ENCODE measurements at regions not wholly inside any gene's neighbourhood (a gene's known extent, or its start where the extent isn't known, plus 50 kb on each side); places are given as distances from the start of the nearest gene placed in this dataset.

- no peak for DNase-seq (ENCODE audit: low spot score)
- TF ChIP-seq EZH2phosphoT487 (IDR thresholded peaks at IDR 0.05) = no peak
- no peak for TF ChIP-seq EZH2 (IDR thresholded peaks at IDR 0.05)
- TF ChIP-seq CTCF (IDR thresholded peaks at IDR 0.05) = no peak
- no peaks in the 10 kb centered on the region for H4K20me1 ChIP-seq (ENCODE audit: low read depth)
- peaks cover 14% of the 10 kb centered on the region for H3K27me3 Mint-ChIP-seq (ENCODE audit: insufficient read depth, low read depth)
- H3K36me3 Mint-ChIP-seq = peaks cover 2% of the 10 kb centered on the region
- H3K9me3 ChIP-seq (ENCODE audit: low read depth) = peaks cover 6% of the 10 kb centered on the region
- H3K4me1 ChIP-seq = no peaks in the 10 kb centered on the region
- H3K27ac ChIP-seq = no peak overlapping the region
- no peak overlapping the region for H3K4me3 ChIP-seq
- H2AFZ ChIP-seq (replicated peaks) = no peak overlapping the region
- H3K9me3 Mint-ChIP-seq = peaks cover 30% of the 10 kb centered on the region
- no peak overlapping the region for H3K27ac Mint-ChIP-seq
- H3K79me2 ChIP-seq (ENCODE audit: low read depth) = no peaks in the 10 kb centered on the region
- peaks cover 7% of the 10 kb centered on the region for H3K4me1 Mint-ChIP-seq
- H3K4me3 Mint-ChIP-seq = no peak overlapping the region
- no peak overlapping the region for H3K4me2 ChIP-seq
- H3K36me3 ChIP-seq = no peaks in the 10 kb centered on the region
- no peaks in the 10 kb centered on the region for H3K27me3 ChIP-seq
- no peak overlapping the region for H3K9ac ChIP-seq
- no peaks in the 10 kb centered on the region for H3F3A ChIP-seq (ENCODE audit: low read depth)
Observed at GRCh38 chr20:60091861-60092260, 133.6 kb downstream of the CDH26 start.

GRCh38 chr20:60092729-60093128 is 134.5 kb downstream of the CDH26 start:
- no peaks in the 10 kb centered on the region for H4K20me1 ChIP-seq (ENCODE audit: low read depth)
- DNase-seq (ENCODE audit: low spot score) = no peak
- H3K4me3 ChIP-seq = no peak overlapping the region
- peaks cover 6% of the 10 kb centered on the region for H3K9me3 ChIP-seq (ENCODE audit: low read depth)
- H3K79me2 ChIP-seq (ENCODE audit: low read depth) = no peaks in the 10 kb centered on the region
- peaks cover 7% of the 10 kb centered on the region for H3K4me1 Mint-ChIP-seq
- no peak overlapping the region for H3K4me3 Mint-ChIP-seq
- no peaks in the 10 kb centered on the region for H3K4me1 ChIP-seq
- H3K4me2 ChIP-seq = no peak overlapping the region
- H3K9me3 Mint-ChIP-seq = peaks cover 31% of the 10 kb centered on the region
- no peak overlapping the region for H2AFZ ChIP-seq (replicated peaks)
- no peaks in the 10 kb centered on the region for H3K36me3 ChIP-seq
- no peak overlapping the region for H3K9ac ChIP-seq
- H3K27me3 ChIP-seq = no peaks in the 10 kb centered on the region
- TF ChIP-seq CTCF (IDR thresholded peaks at IDR 0.05) = no peak
- no peak for TF ChIP-seq EZH2 (IDR thresholded peaks at IDR 0.05)
- no peak for TF ChIP-seq EZH2phosphoT487 (IDR thresholded peaks at IDR 0.05)
- no peak overlapping the region for H3K27ac Mint-ChIP-seq
- H3K36me3 Mint-ChIP-seq = peaks cover 2% of the 10 kb centered on the region
- no peak overlapping the region for H3K27ac ChIP-seq
- H3F3A ChIP-seq (ENCODE audit: low read depth) = no peaks in the 10 kb centered on the region
- peaks cover 12% of the 10 kb centered on the region for H3K27me3 Mint-ChIP-seq (ENCODE audit: insufficient read depth, low read depth)

DNA sequence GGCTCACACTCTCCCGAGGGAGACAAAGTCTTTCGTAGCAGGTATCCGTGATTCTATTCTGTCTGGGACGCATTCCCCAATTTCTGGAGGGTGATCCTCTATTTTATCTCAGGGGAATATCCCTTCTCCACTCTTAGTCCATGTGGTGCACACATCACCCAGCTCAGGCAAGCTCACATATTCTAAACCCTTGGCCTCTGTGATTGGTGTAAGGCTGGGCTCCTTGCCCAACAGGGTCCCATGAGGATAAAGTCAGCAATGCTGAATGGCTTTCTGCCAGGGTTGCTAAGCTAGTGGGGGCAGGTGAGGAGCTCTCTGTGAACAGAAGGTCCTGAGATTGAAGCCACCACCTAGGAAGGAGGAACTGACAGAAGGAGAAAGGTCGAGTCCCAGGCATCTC is 137.2 kb downstream of the CDH26 start:
- Histone ChIP-seq H3K27ac (no peak overlapping the region), H3K79me2 (ENCODE audit: low read depth) (no peaks in the 10 kb centered on the region), H3K4me2 (no peak overlapping the region), H2AFZ (replicated peaks) (no peak overlapping the region), H3K4me3 (no peak overlapping the region), H3K9me3 (ENCODE audit: low read depth) (peaks cover 6% of the 10 kb centered on the region), H3K27me3 (no peaks in the 10 kb centered on the region), H3F3A (ENCODE audit: low read depth) (no peaks in the 10 kb centered on the region), H3K9ac (no peak overlapping the region), H3K36me3 (no peaks in the 10 kb centered on the region), H4K20me1 (ENCODE audit: low read depth) (no peaks in the 10 kb centered on the region), H3K4me1 (peaks cover 7% of the 10 kb centered on the region)
- TF ChIP-seq EZH2phosphoT487 (IDR thresholded peaks at IDR 0.05) = no peak
- TF ChIP-seq EZH2 (IDR thresholded peaks at IDR 0.05) = no peak
- TF ChIP-seq CTCF (IDR thresholded peaks at IDR 0.05) = no peak
- Mint-ChIP-seq H3K9me3 (peaks cover 41% of the 10 kb centered on the region), H3K36me3 (peaks cover 2% of the 10 kb centered on the region), H3K4me3 (no peak overlapping the region), H3K27ac (no peak overlapping the region), H3K27me3 (ENCODE audit: insufficient read depth, low read depth) (peaks cover 11% of the 10 kb centered on the region), H3K4me1 (peaks cover 6% of the 10 kb centered on the region)
- no peak for DNase-seq (ENCODE audit: low spot score)
